Neural cell (in vitro differentiated cells): ENCODE measurements at regions not wholly inside any gene's neighbourhood (a gene's known extent, or its start where the extent isn't known, plus 50 kb on each side); places are given as distances from the start of the nearest gene placed in this dataset.

Experiments
- CTCF ChIP-seq: fragments of 450-650 bp; IDR thresholded peaks from 2 replicates; pipeline ENCODE4 v1.5.1; 2014; ENCODE audit warnings: antibody characterized with exemption, mild to moderate bottlenecking, moderate library complexity; ENCODE audit not compliant: poor library complexity, severe bottlenecking
- EP300 ChIP-seq: fragments of 450-650 bp; conservative IDR thresholded peaks from 2 replicates; pipeline ENCODE4 v1.6.1; 2014; ENCODE audit warnings: antibody characterized with exemption, mild to moderate bottlenecking, moderate library complexity; ENCODE audit not compliant: poor library complexity, severe bottlenecking
- EZH2 ChIP-seq: fragments of 200-600, 300-800 bp; shearing (Covaris generic), sonication (generic); IDR thresholded peaks from 2 replicates; pipeline ENCODE4 v1.6.1; 2014; ENCODE audit warnings: antibody characterized with exemption, low read length, borderline replicate concordance, mild to moderate bottlenecking; ENCODE audit not compliant: insufficient read depth, poor library complexity, severe bottlenecking
- POLR2AphosphoS5 ChIP-seq: IDR thresholded peaks from 2 replicates; pipeline ENCODE4 v1.6.1; 2012
- RAD21 ChIP-seq: fragments of 450-650 bp; conservative IDR thresholded peaks from 2 replicates; pipeline ENCODE4 v1.6.1; 2014; ENCODE audit warnings: antibody characterized with exemption, mild to moderate bottlenecking, moderate library complexity
- REST ChIP-seq: IDR thresholded peaks from 2 replicates; pipeline ENCODE4 v1.6.1; 2012; ENCODE audit warnings: borderline replicate concordance
- TAF1 ChIP-seq: IDR thresholded peaks from 2 replicates; pipeline ENCODE4 v1.6.1; 2012; ENCODE audit warnings: low read depth

GRCh38 chr16:5619304-5619703 lies 521.7 kb upstream of the EEF2KMT start:
- TF ChIP-seq POLR2AphosphoS5 (no peak), REST (no peak), CTCF (no peak), RAD21 (no peak), TAF1 (no peak), EZH2 (no peak), EP300 (no peak)
